Mesendoderm (in vitro differentiated cells): ENCODE measurements at regions not wholly inside any gene's neighbourhood (a gene's known extent, or its start where the extent isn't known, plus 50 kb on each side); places are given as distances from the start of the nearest gene placed in this dataset.

Source experiments
- DNase-seq: peaks from one replicate; pipeline ENCODE4 v3.0.0; 2013
- H2AK5ac ChIP-seq: 2 replicates; pipeline ENCODE4 v1.6.1; 2013; ENCODE audit warnings: low read length, inconsistent platforms
- H2BK120ac ChIP-seq: 2 replicates; pipeline ENCODE4 v1.6.1; 2013; ENCODE audit warnings: low read depth, mild to moderate bottlenecking, low read length, moderate library complexity, mixed read lengths
- H2BK15ac ChIP-seq: replicated peaks from 2 replicates; pipeline ENCODE4 v1.6.1; 2013; ENCODE audit warnings: low read depth, mild to moderate bottlenecking, moderate library complexity
- H2BK5ac ChIP-seq: 2 replicates; pipeline ENCODE4 v1.6.1; 2013; ENCODE audit warnings: low read length, inconsistent platforms
- H3K18ac ChIP-seq: 2 replicates; pipeline ENCODE4 v1.6.1; 2013; ENCODE audit warnings: mild to moderate bottlenecking, low read length, mixed read lengths
- H3K23ac ChIP-seq: one replicate; pipeline ENCODE4 v1.6.1; 2013; ENCODE audit warnings: low read length
- H3K27ac ChIP-seq: 2 replicates; pipeline ENCODE4 v1.5.1; 2013; ENCODE audit warnings: low read depth, mild to moderate bottlenecking, inconsistent platforms, low read length, moderate library complexity
- H3K27me3 ChIP-seq: 2 replicates; pipeline ENCODE4 v1.6.1; 2013; ENCODE audit warnings: low read length, control low read depth, mild to moderate bottlenecking, inconsistent platforms; ENCODE audit not compliant: insufficient read depth, poor library complexity
- H3K36me3 ChIP-seq: 2 replicates; pipeline ENCODE4 v1.6.1; 2013; ENCODE audit warnings: low read length, inconsistent platforms; ENCODE audit not compliant: control insufficient read depth, insufficient read depth
- H3K4ac ChIP-seq: one replicate; pipeline ENCODE4 v1.6.1; 2013; ENCODE audit warnings: low read depth, mild to moderate bottlenecking, low read length, moderate library complexity
- H3K4me1 ChIP-seq: 2 replicates; pipeline ENCODE4 v1.6.1; 2013; ENCODE audit warnings: low read depth, low read length, inconsistent platforms; ENCODE audit not compliant: control insufficient read depth
- H3K4me2 ChIP-seq: 2 replicates; pipeline ENCODE4 v1.6.1; 2013; ENCODE audit warnings: low read length
- H3K4me3 ChIP-seq: 2 replicates; pipeline ENCODE4 v1.5.1; 2013; ENCODE audit warnings: mild to moderate bottlenecking, low read length
- H3K56ac ChIP-seq: one replicate; pipeline ENCODE4 v1.6.1; 2013; ENCODE audit warnings: low read length
- H3K79me1 ChIP-seq: 2 replicates; pipeline ENCODE4 v1.6.1; 2013; ENCODE audit warnings: low read length, inconsistent platforms
- H3K79me2 ChIP-seq: 2 replicates; pipeline ENCODE4 v1.6.1; 2013; ENCODE audit warnings: mild to moderate bottlenecking, low read length; ENCODE audit not compliant: control insufficient read depth, insufficient read depth
- H3K9ac ChIP-seq: 2 replicates; pipeline ENCODE4 v1.6.1; 2013; ENCODE audit warnings: low read length, inconsistent platforms
- H4K5ac ChIP-seq: one replicate; pipeline ENCODE4 v1.6.1; 2013; ENCODE audit warnings: low read length
- H4K8ac ChIP-seq: one replicate; pipeline ENCODE4 v1.6.1; 2013; ENCODE audit warnings: low read depth, mild to moderate bottlenecking, control low read depth, low read length, moderate library complexity
- WGBS: extraction: QIAGEN DNeasy Blood & Tissue Kit; methylation state at CpG from one replicate; pipeline ENCODE4 v1.1.7; 2013; ENCODE audit warnings: low lambda C conversion rate, missing lambda C conversion rate; ENCODE audit not compliant: insufficient coverage; ENCODE audit errors: extremely low coverage; 5-methylcytosine and 5-hydroxymethylcytosine counted together

- H3K79me1 ChIP-seq = no peaks in the 10 kb centered on the region
- H3K36me3 ChIP-seq = no peaks in the 10 kb centered on the region
- no peak overlapping the region for H4K8ac ChIP-seq
- H3K9ac ChIP-seq = no peak overlapping the region
- H3K18ac ChIP-seq = no peak overlapping the region
- H3K23ac ChIP-seq = no peak overlapping the region
- H3K4me1 ChIP-seq = no peaks in the 10 kb centered on the region
- no peak overlapping the region for H4K5ac ChIP-seq
- DNase-seq = no peak
- no peak overlapping the region for H3K4ac ChIP-seq
- no CpG with 5 or more reads among the region's 3 CpGs for WGBS
- H3K27ac ChIP-seq = no peak overlapping the region
- H3K79me2 ChIP-seq = no peaks in the 10 kb centered on the region
- H3K56ac ChIP-seq = no peak overlapping the region
- no peaks in the 10 kb centered on the region for H3K27me3 ChIP-seq
- no peak overlapping the region for H2BK120ac ChIP-seq
- no peak overlapping the region for H2BK15ac ChIP-seq
- no peak overlapping the region for H3K4me3 ChIP-seq
- no peak overlapping the region for H2AK5ac ChIP-seq
- no peak overlapping the region for H2BK5ac ChIP-seq
- no peak overlapping the region for H3K4me2 ChIP-seq
These were observed 213.0 kb upstream of the FAT4 start for GRCh38 chr4:125101719-125102118.

DNA sequence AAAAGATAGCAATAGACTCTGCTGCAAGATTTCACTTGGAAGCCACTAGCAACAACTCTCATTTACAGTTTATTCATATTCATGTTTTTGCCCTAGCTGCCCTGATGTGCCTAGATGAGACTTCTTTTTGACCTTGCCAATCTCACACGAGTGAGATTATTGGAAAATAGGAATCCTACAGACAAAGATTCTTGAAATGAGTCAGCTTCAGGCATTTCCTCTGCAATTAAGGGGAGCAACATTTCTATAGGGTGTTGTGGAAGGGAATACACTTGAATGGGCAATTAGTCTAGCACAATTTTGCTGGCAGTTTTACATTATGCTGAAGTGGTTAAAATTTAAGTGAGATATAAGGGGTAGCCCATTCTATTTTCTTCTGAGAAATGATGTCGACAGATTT lies 217.0 kb upstream of the FAT4 start:
- no peaks in the 10 kb centered on the region for H3K27me3 ChIP-seq
- no peak overlapping the region for H2BK5ac ChIP-seq

GRCh38 chr4:125096662-125097061 lies 218.1 kb upstream of the FAT4 start:
- Histone ChIP-seq H3K27ac (no peak overlapping the region), H3K4me1 (no peaks in the 10 kb centered on the region), H3K4me3 (no peak overlapping the region), H3K56ac (no peak overlapping the region), H3K27me3 (no peaks in the 10 kb centered on the region), H2BK5ac (no peak overlapping the region), H3K79me2 (no peaks in the 10 kb centered on the region), H2BK15ac (no peak overlapping the region), H4K5ac (no peak overlapping the region), H3K18ac (no peak overlapping the region), H2BK120ac (no peak overlapping the region), H3K4me2 (no peak overlapping the region), H3K23ac (no peak overlapping the region), H3K4ac (no peak overlapping the region), H3K9ac (no peak overlapping the region), H2AK5ac (no peak overlapping the region), H4K8ac (no peak overlapping the region), H3K36me3 (no peaks in the 10 kb centered on the region), H3K79me1 (no peaks in the 10 kb centered on the region)
- WGBS = no CpG with 5 or more reads among the region's 3 CpGs
- no peak for DNase-seq

More for the DNA sequence above, 217.0 kb upstream of the FAT4 start:
- peak; percentile 38 for DNase-seq
- H3K23ac ChIP-seq = no peak overlapping the region
- H3K18ac ChIP-seq = no peak overlapping the region
- WGBS = no CpG with 5 or more reads among the region's 2 CpGs
- H3K56ac ChIP-seq = no peak overlapping the region
- H4K8ac ChIP-seq = no peak overlapping the region
- H3K79me1 ChIP-seq = no peaks in the 10 kb centered on the region
- no peak overlapping the region for H4K5ac ChIP-seq
- no peak overlapping the region for H2BK15ac ChIP-seq
- no peak overlapping the region for H2AK5ac ChIP-seq
- no peak overlapping the region for H2BK120ac ChIP-seq
- H3K36me3 ChIP-seq = no peaks in the 10 kb centered on the region
- no peak overlapping the region for H3K4me3 ChIP-seq
- H3K9ac ChIP-seq = no peak overlapping the region
- H3K4me1 ChIP-seq = no peaks in the 10 kb centered on the region
- no peak overlapping the region for H3K4ac ChIP-seq
- no peak overlapping the region for H3K27ac ChIP-seq
- no peak overlapping the region for H3K4me2 ChIP-seq
- H3K79me2 ChIP-seq = no peaks in the 10 kb centered on the region

DNA sequence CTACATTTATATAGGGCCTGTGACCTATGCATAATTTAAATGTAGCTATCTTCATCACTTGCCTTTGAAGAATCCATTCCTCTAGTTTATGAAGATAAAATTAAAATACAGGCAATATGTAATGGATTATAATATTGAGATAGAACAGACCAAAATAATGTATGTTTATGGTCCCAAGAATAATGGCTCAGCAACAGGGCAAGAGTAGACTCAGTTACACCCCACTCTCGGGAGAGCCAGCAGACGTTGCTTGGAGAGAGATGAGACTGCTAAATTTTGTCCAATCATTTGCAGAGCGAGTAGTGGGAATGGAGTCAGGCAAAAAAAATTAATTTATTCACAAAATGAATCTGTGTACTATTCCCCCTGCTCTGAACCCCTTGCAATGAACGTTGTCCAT lies 223.2 kb upstream of the FAT4 start:
- Histone ChIP-seq H2BK5ac (no peak overlapping the region), H3K36me3 (no peaks in the 10 kb centered on the region), H3K4ac (no peak overlapping the region), H3K9ac (no peak overlapping the region), H4K8ac (no peak overlapping the region), H3K79me2 (no peaks in the 10 kb centered on the region), H3K18ac (no peak overlapping the region), H3K27ac (no peak overlapping the region), H3K4me3 (no peak overlapping the region), H3K23ac (no peak overlapping the region), H3K4me2 (no peak overlapping the region), H2AK5ac (no peak overlapping the region), H3K4me1 (no peaks in the 10 kb centered on the region), H3K79me1 (no peaks in the 10 kb centered on the region), H2BK15ac (no peak overlapping the region), H3K56ac (no peak overlapping the region), H4K5ac (no peak overlapping the region), H2BK120ac (no peak overlapping the region), H3K27me3 (no peaks in the 10 kb centered on the region)
- WGBS = no CpG with 5 or more reads among the region's 4 CpGs
- DNase-seq = no peak

DNA sequence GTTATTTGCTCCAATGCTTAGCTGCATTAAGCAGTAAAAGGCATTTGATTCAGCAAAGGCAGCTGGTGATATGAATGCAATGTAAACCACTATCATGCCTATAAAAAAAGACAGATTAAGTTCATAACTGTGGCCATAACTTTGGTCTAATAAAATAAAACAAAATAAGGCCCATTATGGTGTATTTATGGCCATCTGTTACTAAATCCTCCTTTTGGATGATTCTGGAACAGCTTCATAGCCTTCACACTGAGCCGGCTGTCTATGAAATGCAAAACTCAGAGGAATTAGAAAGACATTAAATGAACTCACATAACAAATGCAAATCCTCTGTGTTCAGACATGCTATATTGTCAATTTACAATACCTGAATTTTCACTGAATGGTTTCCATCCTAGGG lies 223.7 kb upstream of the FAT4 start:
- H3K18ac ChIP-seq = no peak overlapping the region
- H3K56ac ChIP-seq = no peak overlapping the region
- no peak overlapping the region for H3K4me2 ChIP-seq
- DNase-seq = no peak
- no peaks in the 10 kb centered on the region for H3K79me2 ChIP-seq
- no peaks in the 10 kb centered on the region for H3K27me3 ChIP-seq
- no peak overlapping the region for H2AK5ac ChIP-seq
- WGBS = no CpG with 5 or more reads among the region's 1 CpG
- H3K9ac ChIP-seq = no peak overlapping the region
- no peaks in the 10 kb centered on the region for H3K4me1 ChIP-seq
- H2BK15ac ChIP-seq = no peak overlapping the region
- H3K79me1 ChIP-seq = no peaks in the 10 kb centered on the region
- H3K23ac ChIP-seq = no peak overlapping the region
- no peak overlapping the region for H2BK120ac ChIP-seq
- H3K27ac ChIP-seq = no peak overlapping the region
- H3K4ac ChIP-seq = no peak overlapping the region
- no peak overlapping the region for H2BK5ac ChIP-seq
- H4K5ac ChIP-seq = no peak overlapping the region
- H4K8ac ChIP-seq = no peak overlapping the region
- no peak overlapping the region for H3K4me3 ChIP-seq
- H3K36me3 ChIP-seq = no peaks in the 10 kb centered on the region

- no peak overlapping the region for H3K23ac ChIP-seq
- no peak for DNase-seq
- H2BK15ac ChIP-seq = no peak overlapping the region
- H3K4me3 ChIP-seq = no peak overlapping the region
- WGBS = no CpG with 5 or more reads among the region's 1 CpG
- no peak overlapping the region for H3K4me2 ChIP-seq
- no peak overlapping the region for H2AK5ac ChIP-seq
- no peaks in the 10 kb centered on the region for H3K4me1 ChIP-seq
- no peaks in the 10 kb centered on the region for H3K79me1 ChIP-seq
- H3K18ac ChIP-seq = no peak overlapping the region
- no peaks in the 10 kb centered on the region for H3K36me3 ChIP-seq
- no peak overlapping the region for H3K56ac ChIP-seq
- no peak overlapping the region for H4K5ac ChIP-seq
- no peak overlapping the region for H4K8ac ChIP-seq
- H3K27ac ChIP-seq = no peak overlapping the region
- H2BK5ac ChIP-seq = no peak overlapping the region
- H3K9ac ChIP-seq = no peak overlapping the region
- H3K27me3 ChIP-seq = no peaks in the 10 kb centered on the region
- no peak overlapping the region for H3K4ac ChIP-seq
- no peaks in the 10 kb centered on the region for H3K79me2 ChIP-seq
- H2BK120ac ChIP-seq = no peak overlapping the region
These were observed 230.1 kb upstream of the FAT4 start for GRCh38 chr4:125084608-125085007.
